22Rv1 (cell line): ENCODE measurements at regions not wholly inside any gene's neighbourhood (a gene's known extent, or its start where the extent isn't known, plus 50 kb on each side); places are given as distances from the start of the nearest gene placed in this dataset.

ENCODE experiments used
- ZFX ChIP-seq: fragments of 450-650 bp; IDR thresholded peaks from 2 replicates; pipeline ENCODE4 v1.6.1; 2017; ENCODE audit warnings: antibody characterized with exemption, borderline replicate concordance
- TF ChIP-seq, protein P1 (sequence below): fragments of 450-650 bp; IDR thresholded peaks from 2 replicates; pipeline ENCODE4 v1.5.1; 2017; ENCODE audit warnings: mild to moderate bottlenecking

DNA sequence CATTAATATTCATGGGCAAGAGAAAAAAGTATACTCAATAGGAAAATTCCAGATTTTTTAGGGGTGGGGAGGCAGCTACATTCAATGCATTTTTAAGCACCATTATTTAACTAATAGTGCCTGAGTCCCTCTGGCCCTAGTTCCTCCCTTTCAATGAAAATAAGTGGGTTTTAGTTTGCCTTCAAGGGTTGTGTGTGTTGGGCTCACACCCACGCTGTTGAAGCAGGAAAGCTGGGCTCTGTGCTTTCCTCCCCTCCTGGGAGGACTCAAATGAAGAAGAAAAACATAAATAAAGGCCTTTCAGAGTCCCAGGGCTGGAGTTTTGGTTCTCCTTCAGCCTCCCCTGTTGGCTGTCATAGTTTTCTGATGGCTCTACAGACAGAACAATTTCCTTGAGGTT, 366.2 kb downstream of the MIAT start:
- TF ChIP-seq, protein P1, sequence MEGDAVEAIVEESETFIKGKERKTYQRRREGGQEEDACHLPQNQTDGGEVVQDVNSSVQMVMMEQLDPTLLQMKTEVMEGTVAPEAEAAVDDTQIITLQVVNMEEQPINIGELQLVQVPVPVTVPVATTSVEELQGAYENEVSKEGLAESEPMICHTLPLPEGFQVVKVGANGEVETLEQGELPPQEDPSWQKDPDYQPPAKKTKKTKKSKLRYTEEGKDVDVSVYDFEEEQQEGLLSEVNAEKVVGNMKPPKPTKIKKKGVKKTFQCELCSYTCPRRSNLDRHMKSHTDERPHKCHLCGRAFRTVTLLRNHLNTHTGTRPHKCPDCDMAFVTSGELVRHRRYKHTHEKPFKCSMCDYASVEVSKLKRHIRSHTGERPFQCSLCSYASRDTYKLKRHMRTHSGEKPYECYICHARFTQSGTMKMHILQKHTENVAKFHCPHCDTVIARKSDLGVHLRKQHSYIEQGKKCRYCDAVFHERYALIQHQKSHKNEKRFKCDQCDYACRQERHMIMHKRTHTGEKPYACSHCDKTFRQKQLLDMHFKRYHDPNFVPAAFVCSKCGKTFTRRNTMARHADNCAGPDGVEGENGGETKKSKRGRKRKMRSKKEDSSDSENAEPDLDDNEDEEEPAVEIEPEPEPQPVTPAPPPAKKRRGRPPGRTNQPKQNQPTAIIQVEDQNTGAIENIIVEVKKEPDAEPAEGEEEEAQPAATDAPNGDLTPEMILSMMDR: no peak
- no peak for TF ChIP-seq ZFX
